Fibroblast of villous mesenchyme (primary cell): ENCODE measurements at regions not wholly inside any gene's neighbourhood (a gene's known extent, or its start where the extent isn't known, plus 50 kb on each side); places are given as distances from the start of the nearest gene placed in this dataset.

Experiments used
- DNase-seq: peaks from one replicate; pipeline ENCODE4 v3.0.0-alpha.2; 2010; ENCODE audit warnings: low read depth
- H3K4me3 ChIP-seq: 2 replicates; pipeline ENCODE4 v1.5.1; 2011; ENCODE audit warnings: low read depth, mild to moderate bottlenecking, low read length
- CTCF ChIP-seq: IDR thresholded peaks from 2 replicates; pipeline ENCODE4 v1.5.1; 2012; ENCODE audit warnings: low read depth, mild to moderate bottlenecking, low read length; ENCODE audit not compliant: insufficient read depth

GRCh38 chr16:35714665-35715064 is 2255.3 kb downstream of the TP53TG3F start:
- TF ChIP-seq CTCF: no peak
- H3K4me3 ChIP-seq: no peak overlapping the region
- DNase-seq: no peak

GRCh38 chr16:35724551-35724950 is 2265.1 kb downstream of the TP53TG3F start:
- no peak for DNase-seq
- no peak for TF ChIP-seq CTCF
- no peak overlapping the region for H3K4me3 ChIP-seq

GRCh38 chr16:35725949-35726348 is 2266.5 kb downstream of the TP53TG3F start:
- no peak for DNase-seq
- TF ChIP-seq CTCF: no peak
- no peak overlapping the region for H3K4me3 ChIP-seq

DNA sequence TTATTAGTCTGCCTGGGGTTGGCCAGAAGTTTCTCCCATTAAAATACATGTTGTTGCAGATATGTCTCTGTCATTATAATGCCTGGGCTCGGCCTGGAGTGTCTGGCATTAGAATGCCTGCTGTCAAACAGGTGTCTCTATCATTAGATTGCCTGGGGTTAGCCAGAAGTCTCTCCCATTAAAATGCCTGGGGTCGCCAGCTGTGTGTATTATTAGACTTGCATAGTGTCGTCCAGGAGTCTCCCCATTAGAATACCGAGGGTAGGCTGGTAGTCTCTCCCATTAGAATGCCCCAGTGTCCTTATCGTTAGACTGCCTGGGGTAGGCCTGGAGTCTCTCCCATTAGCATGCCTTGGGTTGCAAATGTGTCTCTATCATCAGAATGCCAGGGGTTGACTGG is 2270.8 kb downstream of the TP53TG3F start:
- no peak for DNase-seq
- no peak for TF ChIP-seq CTCF
- no peak overlapping the region for H3K4me3 ChIP-seq

DNA sequence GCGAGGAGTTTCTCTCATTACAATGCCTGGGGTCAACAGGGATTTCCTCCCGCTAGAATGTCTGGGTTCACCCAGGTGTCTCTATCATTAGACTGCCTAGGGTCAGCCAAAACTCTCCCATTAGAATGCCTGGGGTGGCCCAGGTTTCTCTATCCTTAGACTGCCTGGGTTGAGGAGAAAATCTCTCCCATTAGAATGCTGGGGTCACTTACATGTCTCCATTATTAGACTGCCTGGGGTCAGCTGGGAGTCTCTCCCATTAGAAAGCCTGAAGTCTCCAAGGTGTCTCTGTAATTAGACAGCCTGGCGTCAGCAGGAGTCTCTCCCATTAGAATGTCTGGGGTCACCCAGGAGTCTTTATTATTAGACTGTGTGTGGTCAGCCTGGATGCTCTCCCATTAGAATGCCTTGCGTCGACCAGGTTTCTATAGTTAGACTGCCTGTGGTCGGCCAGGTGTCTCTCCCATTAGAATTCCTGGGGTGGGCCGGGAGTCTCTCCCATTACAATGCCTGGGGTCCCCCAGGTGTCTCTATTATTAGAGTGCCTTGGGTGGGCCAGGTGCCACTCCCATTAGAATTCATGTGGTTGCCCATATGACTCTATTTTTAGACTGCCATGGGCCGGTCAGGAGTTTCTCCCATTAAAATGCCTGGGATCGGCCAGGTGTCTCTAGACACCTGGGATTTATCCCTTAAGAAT is 2272.1 kb downstream of the TP53TG3F start:
- TF ChIP-seq CTCF: no peak
- no peak for DNase-seq
- H3K4me3 ChIP-seq: no peak overlapping the region

DNA sequence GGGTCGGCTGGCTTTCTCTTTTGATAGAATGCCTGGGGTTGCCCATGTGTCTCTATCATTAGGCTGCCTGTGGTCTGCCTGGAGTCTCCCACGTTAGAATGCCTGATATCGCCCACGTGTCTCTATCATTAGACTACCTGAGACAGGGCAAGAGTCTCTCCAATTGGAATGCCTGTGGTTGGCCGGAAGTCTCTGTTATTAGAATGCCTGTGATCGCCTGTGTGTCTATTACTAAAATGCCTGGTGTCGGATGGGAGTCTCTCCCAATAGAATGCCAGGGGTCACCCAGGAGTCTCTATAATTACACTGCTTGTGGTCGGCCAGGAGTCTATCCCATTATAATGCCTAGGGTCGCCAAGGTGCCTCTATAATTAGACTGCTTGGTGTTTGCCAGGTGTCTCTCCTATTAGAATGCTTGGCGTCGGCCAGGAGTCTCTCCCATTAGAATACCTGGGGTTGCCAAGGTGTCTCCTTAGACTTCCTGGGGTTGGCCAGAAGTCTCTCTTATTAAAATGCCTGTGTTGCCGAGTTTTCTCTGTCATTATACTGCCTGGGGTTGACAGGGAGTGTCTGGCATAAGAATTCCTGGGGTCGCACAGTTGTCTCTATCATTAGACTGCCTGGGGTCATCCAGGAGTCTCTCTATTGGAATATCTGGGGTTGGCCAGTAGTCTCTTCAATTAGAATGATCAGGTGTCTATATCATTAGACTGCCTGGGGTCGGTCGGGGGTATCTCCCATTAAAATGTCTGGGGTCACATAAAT is 2272.8 kb downstream of the TP53TG3F start:
- no peak overlapping the region for H3K4me3 ChIP-seq
- no peak for DNase-seq
- TF ChIP-seq CTCF: no peak
